ENCODE measurements at regions not wholly inside any gene's neighbourhood (a gene's known extent, or its start where the extent isn't known, plus 50 kb on each side); places are given as distances from the start of the nearest gene placed in this dataset.

GRCh38 chr6:19009769-19010168 lies 622.6 kb downstream of the RNF144B start:
- intact Hi-C loops (cut with DNase I; ENCODE audit: low total_unique reads), result no loop called here

DNA sequence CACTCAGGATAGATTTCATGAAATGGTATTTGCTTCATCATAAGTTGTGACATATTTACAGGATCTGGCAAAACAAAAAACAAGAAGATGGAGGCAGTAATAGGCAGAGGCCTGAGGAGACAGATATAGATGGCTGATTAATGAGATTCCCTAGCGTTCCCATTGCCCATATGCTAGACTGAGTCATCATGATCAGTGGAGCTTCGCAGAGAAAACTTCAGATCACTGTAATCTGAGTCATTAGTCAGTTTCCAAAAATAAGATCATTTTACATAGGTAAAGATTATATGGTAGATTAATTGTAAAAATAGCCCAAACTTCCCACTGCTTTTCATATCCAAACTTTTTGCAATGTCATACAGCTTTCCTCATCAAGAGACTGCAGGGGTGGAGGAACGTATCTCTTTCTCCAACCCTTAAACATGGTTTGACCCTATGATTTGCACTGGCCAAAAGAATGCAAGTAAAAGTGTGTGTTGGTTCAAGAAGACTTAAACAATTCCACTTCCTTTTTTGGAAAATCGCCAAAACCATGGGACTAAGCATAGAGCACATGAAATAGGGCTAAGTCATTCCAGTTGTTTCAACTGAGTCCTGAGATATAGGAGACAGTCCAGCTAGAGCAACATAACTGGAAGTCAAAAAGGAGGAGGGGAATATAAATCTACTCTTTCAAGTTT lies 626.0 kb downstream of the RNF144B start:
- no peaks in the 10 kb centered on the region for H3K4me1 ChIP-seq
- H3K4me3 ChIP-seq, result no peak overlapping the region
- intact Hi-C loops (cut with DNase I; ENCODE audit: low total_unique reads), result no loop called here
- no peak for TF ChIP-seq CTCF (IDR thresholded peaks at IDR 0.05)
- no peaks in the 10 kb centered on the region for H3K27me3 ChIP-seq
- no peak for DNase-seq
- no peak overlapping the region for H3K27ac ChIP-seq
- H3K9me3 ChIP-seq, result no peaks in the 10 kb centered on the region
- H3K36me3 ChIP-seq, result no peaks in the 10 kb centered on the region

More at GRCh38 chr6:19009769-19010168, 622.6 kb downstream of the RNF144B start:
- no peaks in the 10 kb centered on the region for H3K9me3 ChIP-seq
- H3K27me3 ChIP-seq, result no peaks in the 10 kb centered on the region
- no peak for TF ChIP-seq CTCF (IDR thresholded peaks at IDR 0.05)
- H3K27ac ChIP-seq, result no peak overlapping the region
- no peak for DNase-seq
- H3K36me3 ChIP-seq, result no peaks in the 10 kb centered on the region
- no peaks in the 10 kb centered on the region for H3K4me1 ChIP-seq
- no peak overlapping the region for H3K4me3 ChIP-seq

DNA sequence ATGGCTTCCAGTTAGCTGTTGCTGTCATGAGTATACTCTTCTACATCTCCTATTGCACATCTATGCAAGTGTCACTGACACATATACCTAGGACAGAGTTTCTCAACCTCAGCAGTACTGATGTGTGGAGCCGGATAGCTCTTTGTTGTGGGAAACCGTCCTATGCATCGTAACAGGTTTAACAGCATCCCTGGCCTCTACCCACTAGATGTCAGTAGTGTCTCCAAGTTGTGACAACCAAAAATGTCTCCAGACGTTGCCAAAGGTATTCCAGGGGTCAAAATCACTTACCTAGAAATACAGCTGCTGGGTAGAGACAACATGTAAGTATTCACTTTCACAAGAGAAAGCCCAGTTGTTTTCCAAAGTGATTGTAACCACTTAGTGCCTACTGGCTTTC lies 637.6 kb downstream of the RNF144B start:
- TF ChIP-seq CTCF (IDR thresholded peaks at IDR 0.05), result peak; percentile 53 to 58
- intact Hi-C loops (cut with DNase I; ENCODE audit: low total_unique reads), result loop anchor here (10.0 kb wide), 1 partner anchor 830 kb away; no protein-coding TSS in a partner anchor
- no peaks in the 10 kb centered on the region for H3K9me3 ChIP-seq
- DNase-seq, result no peak
- H3K36me3 ChIP-seq, result no peaks in the 10 kb centered on the region
- no peak overlapping the region for H3K27ac ChIP-seq
- H3K27me3 ChIP-seq, result no peaks in the 10 kb centered on the region
- no peak overlapping the region for H3K4me3 ChIP-seq
- peaks cover 0 to 14% (median 5%) of the 10 kb centered on the region in 4 donors for H3K4me1 ChIP-seq

GRCh38 chr6:19028201-19028600 lies 641.1 kb downstream of the RNF144B start:
- Histone ChIP-seq H3K27ac (no peak overlapping the region), H3K27me3 (no peaks in the 10 kb centered on the region), H3K36me3 (no peaks in the 10 kb centered on the region), H3K9me3 (no peaks in the 10 kb centered on the region), H3K4me1 (peaks cover 0 to 28% (median 8%) of the 10 kb centered on the region in 4 donors), H3K4me3 (no peak overlapping the region)
- intact Hi-C loops (cut with DNase I; ENCODE audit: low total_unique reads), result loop anchor here (10.0 kb wide), 1 partner anchor 827 kb away; no protein-coding TSS in a partner anchor
- DNase-seq, result no peak
- TF ChIP-seq CTCF (IDR thresholded peaks at IDR 0.05), result no peak

DNA sequence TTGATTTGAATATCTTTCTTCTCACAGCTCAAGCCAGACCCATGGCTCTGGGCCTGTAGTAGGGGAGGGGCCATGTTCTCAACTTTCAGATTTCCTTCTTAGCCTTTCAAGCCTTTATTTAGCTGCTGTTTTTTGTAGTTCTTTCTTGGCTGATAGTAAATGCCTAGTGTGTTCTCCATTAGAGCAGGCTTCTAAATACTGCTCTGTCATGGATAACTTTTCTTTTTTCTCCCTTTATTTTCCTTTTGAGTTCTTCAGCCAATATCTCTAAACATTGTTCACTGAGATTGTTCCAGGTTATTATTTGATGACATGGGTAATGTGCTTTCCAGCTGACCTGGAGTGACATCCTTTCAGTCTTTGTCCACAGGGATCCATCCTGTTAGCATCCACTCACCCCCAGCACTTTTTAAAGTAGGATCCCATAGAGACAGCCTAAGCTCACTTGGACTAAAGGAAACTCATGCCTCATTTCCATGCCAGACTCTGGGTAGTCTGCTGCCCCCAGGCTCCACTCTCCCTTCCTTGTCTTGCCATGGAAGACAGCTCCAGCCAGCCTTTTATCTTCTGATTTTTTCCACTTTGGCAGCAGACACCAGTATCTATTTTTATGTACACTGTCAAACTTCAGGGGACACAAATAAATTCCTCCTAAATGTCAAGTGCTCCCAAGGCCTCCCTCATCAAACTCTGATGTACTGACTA lies 645.6 kb downstream of the RNF144B start:
- Histone ChIP-seq H3K27me3 (no peaks in the 10 kb centered on the region), H3K27ac (peak overlapping the region; percentile 66 to 68), H3K9me3 (no peaks in the 10 kb centered on the region), H3K36me3 (no peaks in the 10 kb centered on the region), H3K4me3 (no peak overlapping the region), H3K4me1 (peaks cover 0 to 50% (median 19%) of the 10 kb centered on the region in 4 donors)
- intact Hi-C loops (cut with DNase I; ENCODE audit: low total_unique reads), result no loop called here
- TF ChIP-seq CTCF (IDR thresholded peaks at IDR 0.05), result no peak
- no peak for DNase-seq

Measured in tibial artery (tissue), 4 donors.